PFSK-1 (cell line): ENCODE measurements at regions not wholly inside any gene's neighbourhood (a gene's known extent, or its start where the extent isn't known, plus 50 kb on each side); places are given as distances from the start of the nearest gene placed in this dataset.

ENCODE experiments used
- POLR2AphosphoS5 ChIP-seq: IDR thresholded peaks from 2 replicates; pipeline ENCODE4 v1.6.1; 2012; ENCODE audit warnings: low read depth, mild to moderate bottlenecking, control low read depth, low read length, moderate library complexity
- REST ChIP-seq, 2 experiments: IDR thresholded peaks; 2 replicates each; pipeline versions ENCODE4 v1.6.1 to v1.8.0; 2011 to 2012; ENCODE audit warnings: low read depth in 2 of 2, low read length in 2 of 2, control low read depth in 1 of 2, inconsistent platforms in 1 of 2, mild to moderate bottlenecking in 1 of 2, moderate library complexity in 1 of 2; ENCODE audit not compliant: insufficient read depth in 1 of 2

DNA sequence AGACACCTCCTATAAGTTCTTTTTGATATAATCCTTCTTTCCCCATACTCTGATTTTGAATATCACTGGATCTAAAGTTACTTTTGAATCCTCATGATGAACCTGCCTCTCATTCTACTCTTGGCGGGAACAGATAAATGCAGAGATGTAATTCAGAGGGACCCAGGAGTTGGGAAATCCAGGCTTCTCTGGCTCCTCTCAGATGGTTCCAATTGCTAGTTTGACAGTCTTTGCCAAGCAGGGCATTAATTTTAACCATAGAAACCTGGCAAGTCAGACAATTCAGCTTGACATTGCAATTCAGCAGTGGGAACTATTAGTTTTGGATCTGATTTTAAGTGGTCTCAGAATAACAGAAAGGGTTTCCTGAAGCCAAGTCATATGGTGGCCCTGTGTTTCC is 67.3 kb upstream of the KLF12 start:
- TF ChIP-seq POLR2AphosphoS5 (no peak), REST (IDR thresholded peaks at IDR 0.05; ENCODE audit: insufficient read depth in 1 of 2, low read depth in 2 of 2, low read length in 2 of 2) (no peak)
